Endothelial cell of umbilical vein (primary cell): ENCODE measurements at regions not wholly inside any gene's neighbourhood (a gene's known extent, or its start where the extent isn't known, plus 50 kb on each side); places are given as distances from the start of the nearest gene placed in this dataset.

ENCODE experiments used
- BruUV-seq: library from RNA; stranded (reverse); fragments of 400-500 nt; replicated peaks from 2 replicates; lab custom pipeline; 2021; lab: Mats Ljungman, UMichigan
- CTCF ChIA-PET: fragments of 300-600, 350-600 bp; sonication (Branson Sonifier 250); formaldehyde crosslinking; loops from one replicate; lab custom pipeline; 2021; ENCODE audit warnings: antibody characterized with exemption, inconsistent platforms; lab: Charles Lee
- POLR2A ChIA-PET: fragments of 300-600, 350-600 bp; sonication (Branson Sonifier 250); formaldehyde crosslinking; loops from one replicate; lab custom pipeline; 2021; ENCODE audit warnings: antibody characterized with exemption, inconsistent platforms; lab: Charles Lee
- DNase-seq: peaks from one replicate; pipeline ENCODE4 v3.0.0-alpha.2; 2011; ENCODE audit warnings: low read depth, low spot score
- FAIRE-seq: peaks from 2 replicates; lab custom pipeline; 2011; peaks lifted over from hg19 to GRCh38; lab: Jason Lieb, UNC
- H2AFZ ChIP-seq: 2 replicates; pipeline ENCODE4 v1.6.0; 2012; ENCODE audit warnings: low read depth, low read length, control low read depth, inconsistent platforms
- H3K27ac ChIP-seq: 2 replicates; pipeline ENCODE4 v1.5.1; 2011; ENCODE audit warnings: low read depth, mild to moderate bottlenecking, control low read depth, low read length, moderate library complexity; ENCODE audit not compliant: insufficient read depth
- H3K27me3 ChIP-seq, 2 experiments: 2 replicates each; pipeline versions ENCODE4 v1.6.0 to v1.6.1; 2011; ENCODE audit warnings: low read length in 2 of 2, mixed read lengths in 1 of 2; ENCODE audit not compliant: control insufficient read depth in 2 of 2, insufficient read depth in 2 of 2
- H3K36me3 ChIP-seq, 2 experiments: 2 replicates in 1 of 2; 3 replicates in 1 of 2; pipeline ENCODE4 v1.5.1; 2011; ENCODE audit warnings: low read length in 2 of 2, mild to moderate bottlenecking in 1 of 2, moderate library complexity in 1 of 2; ENCODE audit not compliant: control insufficient read depth in 2 of 2, insufficient read depth in 2 of 2; ENCODE audit errors: extremely low read depth in 1 of 2
- H3K4me1 ChIP-seq: 3 replicates; pipeline ENCODE4 v1.5.1; 2011; ENCODE audit warnings: mild to moderate bottlenecking, low read length; ENCODE audit not compliant: control insufficient read depth, insufficient read depth; ENCODE audit errors: extremely low read depth
- H3K4me2 ChIP-seq: 2 replicates; pipeline ENCODE4 v1.6.1; 2011; ENCODE audit warnings: low read length, control low read depth, mixed read lengths; ENCODE audit not compliant: insufficient read depth
- H3K4me3 ChIP-seq, 3 experiments: fragments of 200-600 bp in 1 of 3; sonication (generic), shearing (Covaris generic) in 1 of 3; replicated peaks in 1 of 3; 2 replicates each; pipeline ENCODE4 v1.5.1; 2011 to 2016; ENCODE audit warnings: control low read depth in 3 of 3, low read length in 3 of 3, mild to moderate bottlenecking in 2 of 3, inconsistent platforms in 1 of 3, low read depth in 1 of 3, moderate library complexity in 1 of 3; ENCODE audit not compliant: insufficient read depth in 1 of 3
- H3K79me2 ChIP-seq: 2 replicates; pipeline ENCODE4 v1.6.0; 2012; ENCODE audit warnings: low read length, inconsistent platforms; ENCODE audit not compliant: control insufficient read depth, insufficient read depth
- H3K9ac ChIP-seq: replicated peaks from 2 replicates; pipeline ENCODE3; 2011; ENCODE audit warnings: low read length, control low read depth; ENCODE audit not compliant: insufficient read depth; ENCODE audit errors: extremely low read depth
- H3K9me1 ChIP-seq: replicated peaks from 3 replicates; pipeline ENCODE4 v1.6.0; 2011; ENCODE audit warnings: mild to moderate bottlenecking, low read length; ENCODE audit not compliant: control insufficient read depth, insufficient read depth; ENCODE audit errors: extremely low read depth
- H3K9me3 ChIP-seq: replicated peaks from 2 replicates; pipeline ENCODE4 v1.5.1; 2012; ENCODE audit warnings: low read length, inconsistent platforms; ENCODE audit not compliant: control insufficient read depth, insufficient read depth
- H4K20me1 ChIP-seq: replicated peaks from 2 replicates; pipeline ENCODE3; 2011; ENCODE audit warnings: mild to moderate bottlenecking, low read length; ENCODE audit not compliant: control insufficient read depth, insufficient read depth; ENCODE audit errors: extremely low read depth
- CTCF ChIP-seq, 2 donors: IDR thresholded peaks; 1 replicate in 1 of 2; 2 replicates in 1 of 2; pipeline ENCODE4 v1.5.1; 2011; ENCODE audit warnings: low read length in 2 of 2, mild to moderate bottlenecking in 2 of 2, moderate library complexity in 2 of 2, control low read depth in 1 of 2, inconsistent platforms in 1 of 2, low read depth in 1 of 2; ENCODE audit not compliant: insufficient read depth in 1 of 2; ENCODE audit errors: extremely low read depth in 1 of 2
- EZH2 ChIP-seq: IDR thresholded peaks from 2 replicates; pipeline ENCODE4 v1.6.1; 2012; ENCODE audit warnings: borderline replicate concordance, low read depth, mild to moderate bottlenecking, moderate library complexity, low read length, inconsistent platforms; ENCODE audit not compliant: severe bottlenecking
- FOS ChIP-seq: IDR thresholded peaks from 2 replicates; pipeline ENCODE4 v1.6.1; 2011; ENCODE audit warnings: mild to moderate bottlenecking, low read length, moderate library complexity, borderline replicate concordance; ENCODE audit not compliant: insufficient read depth
- GATA2 ChIP-seq: IDR thresholded peaks from 2 replicates; pipeline ENCODE4 v1.7.0; 2011; ENCODE audit warnings: low read depth, mild to moderate bottlenecking, moderate library complexity, mixed read lengths, low read length; ENCODE audit not compliant: insufficient read length, insufficient read depth
- JUN ChIP-seq: IDR thresholded peaks from 2 replicates; pipeline ENCODE4 v1.6.1; 2011; ENCODE audit warnings: borderline replicate concordance, low read depth; ENCODE audit not compliant: insufficient read length, insufficient read depth
- MAX ChIP-seq: IDR thresholded peaks from 2 replicates; pipeline ENCODE4 v1.6.1; 2011; ENCODE audit not compliant: insufficient read depth, insufficient read length
- MYC ChIP-seq: IDR thresholded peaks from one replicate; pipeline ENCODE4 v1.6.1; 2011; ENCODE audit warnings: mild to moderate bottlenecking, low read depth, low read length
- POLR2A ChIP-seq: IDR thresholded peaks from 2 replicates; pipeline ENCODE4 v1.6.1; 2012; ENCODE audit warnings: low read depth, mild to moderate bottlenecking, control low read depth, low read length
- POLR2AphosphoS5 ChIP-seq: IDR thresholded peaks from 2 replicates; pipeline ENCODE4 v1.6.1; 2012; ENCODE audit warnings: low read depth, mild to moderate bottlenecking, control low read depth, low read length, moderate library complexity; ENCODE audit not compliant: insufficient read depth
- dilution Hi-C: fragments of 300-500 bp; cut with MboI; formaldehyde crosslinking; loops from one replicate; pipeline ENCODE4 v1.15.0; 2019; ENCODE audit warnings: low sequenced_read_pairs; ENCODE audit not compliant: extremely low pct_ligation_motif_present
- intact Hi-C: fragments of 100-400 bp; cut with micrococcal nuclease; formaldehyde crosslinking; loops from one replicate; pipeline ENCODE4 v1.10.0; 2022

GRCh38 chr3:176948151-176948550, 249.1 kb downstream of the TBL1XR1 start:
- H3K9ac ChIP-seq: no peak overlapping the region
- H4K20me1 ChIP-seq: no peaks in the 10 kb centered on the region
- H3K27me3 ChIP-seq: peaks cover 0 to 2% of the 10 kb centered on the region in 2 experiments
- no peaks in the 10 kb centered on the region for H3K36me3 ChIP-seq
- no peak overlapping the region for H2AFZ ChIP-seq
- no peak overlapping the region for H3K27ac ChIP-seq
- no peak for DNase-seq
- dilution Hi-C loops: no loop called here
- no peak overlapping the region for H3K4me3 ChIP-seq
- H3K79me2 ChIP-seq: no peaks in the 10 kb centered on the region
- H3K4me2 ChIP-seq: no peak overlapping the region
- H3K9me1 ChIP-seq: no peaks in the 10 kb centered on the region
- CTCF ChIA-PET: interaction anchor here (1.9 kb wide), 1 partner anchor 9 kb away, joined by 7 read pairs; no protein-coding TSS in a partner anchor
- no peaks in the 10 kb centered on the region for H3K9me3 ChIP-seq
- no peaks in the 10 kb centered on the region for H3K4me1 ChIP-seq
- POLR2A ChIA-PET: no interaction called here
- no TSS peak for BruUV-seq
- TF ChIP-seq MYC (no peak), EZH2 (no peak), GATA2 (no peak), MAX (no peak), JUN (no peak), POLR2A (no peak), POLR2AphosphoS5 (no peak), FOS (no peak), CTCF (IDR thresholded peaks at IDR 0.05; ENCODE audit: extremely low read depth in 1 of 2, insufficient read depth in 1 of 2, low read depth in 1 of 2, low read length in 2 of 2) (no peak)
- FAIRE-seq: no peak
- intact Hi-C loops: no loop called here
